Transverse colon (tissue), 4 donors: ENCODE measurements at regions not wholly inside any gene's neighbourhood (a gene's known extent, or its start where the extent isn't known, plus 50 kb on each side); places are given as distances from the start of the nearest gene placed in this dataset.

Source experiments
- EP300 ChIP-seq: sonication (generic); formaldehyde crosslinking; IDR thresholded peaks from one replicate; pipeline ENCODE4 v1.6.1; 2017; ENCODE audit warnings: antibody characterized with exemption, low read depth
- POLR2A ChIP-seq: fragments of 450-650 bp; IDR thresholded peaks from one replicate; pipeline ENCODE4 v1.6.1; 2016; ENCODE audit warnings: antibody characterized with exemption, mild to moderate bottlenecking, moderate library complexity
- POLR2AphosphoS5 ChIP-seq, 3 donors: sonication (generic); formaldehyde crosslinking; IDR thresholded peaks; one replicate each; pipeline ENCODE4 v1.6.1; 2016; ENCODE audit warnings: antibody characterized with exemption in 3 of 3
- TF ChIP-seq, protein P1 (sequence below), 5 experiments: fragments of 200-600 bp in 3 of 5; fragments of 450-650 bp in 2 of 5; sonication (generic) in 3 of 5; IDR thresholded peaks; 1 replicate in 2 of 5; 2 replicates in 3 of 5; pipeline ENCODE4 v1.5.1; 2016 to 2017; ENCODE audit warnings: antibody characterized with exemption in 5 of 5, inconsistent platforms in 3 of 5, mild to moderate bottlenecking in 2 of 5, moderate library complexity in 1 of 5

DNA sequence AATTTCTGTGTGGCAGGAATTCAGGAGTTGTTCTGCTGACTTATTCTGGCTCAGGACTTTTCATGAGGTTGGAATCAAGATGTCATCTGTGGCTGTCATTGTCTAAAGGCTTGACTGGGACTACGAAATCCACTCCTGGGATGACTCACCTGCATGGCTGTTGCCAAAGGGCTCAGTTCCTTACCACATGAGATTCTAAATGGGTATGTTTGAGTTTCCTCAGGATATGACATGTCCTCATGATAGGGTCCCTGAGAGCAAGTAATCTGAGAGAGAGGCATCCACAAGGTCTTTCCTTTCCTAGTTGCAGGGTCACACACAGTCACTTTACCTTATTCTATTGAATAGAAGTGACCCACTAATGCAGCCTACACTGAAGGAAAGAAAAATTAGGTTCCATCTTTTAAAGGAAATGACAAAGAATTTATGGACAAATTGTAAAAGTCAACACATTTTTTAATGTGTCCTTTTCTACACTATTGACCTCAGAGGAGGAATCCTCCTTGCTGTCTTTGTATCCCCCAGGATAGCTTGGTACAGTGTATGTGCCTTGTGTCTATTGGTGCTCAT, 1025.0 kb upstream of the GJE1 start:
- TF ChIP-seq POLR2AphosphoS5 (IDR thresholded peaks at IDR 0.05) (no peak), POLR2A (no peak), EP300 (no peak)
- TF ChIP-seq, protein P1, sequence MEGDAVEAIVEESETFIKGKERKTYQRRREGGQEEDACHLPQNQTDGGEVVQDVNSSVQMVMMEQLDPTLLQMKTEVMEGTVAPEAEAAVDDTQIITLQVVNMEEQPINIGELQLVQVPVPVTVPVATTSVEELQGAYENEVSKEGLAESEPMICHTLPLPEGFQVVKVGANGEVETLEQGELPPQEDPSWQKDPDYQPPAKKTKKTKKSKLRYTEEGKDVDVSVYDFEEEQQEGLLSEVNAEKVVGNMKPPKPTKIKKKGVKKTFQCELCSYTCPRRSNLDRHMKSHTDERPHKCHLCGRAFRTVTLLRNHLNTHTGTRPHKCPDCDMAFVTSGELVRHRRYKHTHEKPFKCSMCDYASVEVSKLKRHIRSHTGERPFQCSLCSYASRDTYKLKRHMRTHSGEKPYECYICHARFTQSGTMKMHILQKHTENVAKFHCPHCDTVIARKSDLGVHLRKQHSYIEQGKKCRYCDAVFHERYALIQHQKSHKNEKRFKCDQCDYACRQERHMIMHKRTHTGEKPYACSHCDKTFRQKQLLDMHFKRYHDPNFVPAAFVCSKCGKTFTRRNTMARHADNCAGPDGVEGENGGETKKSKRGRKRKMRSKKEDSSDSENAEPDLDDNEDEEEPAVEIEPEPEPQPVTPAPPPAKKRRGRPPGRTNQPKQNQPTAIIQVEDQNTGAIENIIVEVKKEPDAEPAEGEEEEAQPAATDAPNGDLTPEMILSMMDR (IDR thresholded peaks at IDR 0.05) = no peak
